HepG2 (cell line): ENCODE measurements at regions not wholly inside any gene's neighbourhood (a gene's known extent, or its start where the extent isn't known, plus 50 kb on each side); places are given as distances from the start of the nearest gene placed in this dataset.

Experiments
- ATAC-seq: fragments of 200-7000 bp; cut with Tn5 transposase; 3 replicates; pipeline ENCODE4 v1.9.1; 2020; ENCODE audit warnings: mild to moderate bottlenecking, moderate library complexity
- BruUV-seq: library from RNA; stranded (reverse); fragments of 400-500 nt; replicated peaks from 2 replicates; lab custom pipeline; 2021; lab: Mats Ljungman, UMichigan
- CTCF ChIA-PET: fragments of 300-600 bp; formaldehyde crosslinking; extraction: SDS; loops from one replicate; lab custom pipeline; 2021; ENCODE audit warnings: low total read pairs, inconsistent platforms, low intra/inter-chr PET ratio; lab: Yijun Ruan, JAX
- POLR2A ChIA-PET: fragments of 350-600 bp; sonication (Branson Sonifier 250); formaldehyde crosslinking; loops from one replicate; lab custom pipeline; 2020; ENCODE audit warnings: antibody characterized with exemption, inconsistent platforms; lab: Yijun Ruan, JAX
- DNase-seq: peaks from one replicate; pipeline ENCODE4 v3.0.0-alpha.2; 2015; ENCODE audit warnings: low spot score
- FAIRE-seq: peaks from 3 replicates; lab custom pipeline; 2011; peaks lifted over from hg19 to GRCh38; lab: Jason Lieb, UNC
- H2AFZ ChIP-seq: one replicate; pipeline ENCODE4 v1.6.1; 2011; ENCODE audit warnings: low read length, inconsistent platforms
- H3K27ac ChIP-seq: fragments of 300-600 bp; 3 replicates; pipeline ENCODE4 v1.8.0; 2011; ENCODE audit warnings: mixed run types, mild to moderate bottlenecking, mixed read lengths, low read length, inconsistent platforms; ENCODE audit not compliant: insufficient read depth; ENCODE audit errors: extremely low read length
- H3K27me3 ChIP-seq, 2 experiments: fragments of 200-600 bp in 1 of 2; 2 replicates in 1 of 2; 3 replicates in 1 of 2; pipeline versions ENCODE4 v1.6.0 to v1.8.0; 2011; ENCODE audit warnings: low read length in 2 of 2, mild to moderate bottlenecking in 2 of 2, moderate library complexity in 2 of 2, inconsistent platforms in 1 of 2; ENCODE audit not compliant: insufficient read depth in 2 of 2, control insufficient read depth in 1 of 2
- H3K36me3 ChIP-seq, 2 experiments: fragments of 200-600 bp in 1 of 2; replicated peaks in 1 of 2; 2 replicates in 1 of 2; 3 replicates in 1 of 2; pipeline versions ENCODE4 v1.5.1 to v1.8.0; 2011; ENCODE audit warnings: low read length in 2 of 2, inconsistent platforms in 1 of 2; ENCODE audit not compliant: insufficient read depth in 2 of 2, control insufficient read depth in 1 of 2
- H3K4me1 ChIP-seq: 2 replicates; pipeline ENCODE4 v1.5.1; 2012; ENCODE audit warnings: low read length, inconsistent platforms; ENCODE audit not compliant: insufficient read depth
- H3K4me2 ChIP-seq: 2 replicates; pipeline ENCODE4 v1.6.0; 2011; ENCODE audit warnings: low read depth, low read length, inconsistent platforms
- H3K4me3 ChIP-seq, 3 experiments: fragments of 200-600 bp in 1 of 3; sonication (generic), shearing (Covaris generic) in 1 of 3; replicated peaks in 1 of 3; 2 replicates each; pipeline ENCODE4 v1.5.1; 2011 to 2016; ENCODE audit warnings: low read length in 3 of 3, inconsistent platforms in 2 of 3, low read depth in 2 of 3, mild to moderate bottlenecking in 2 of 3, control low read depth in 1 of 3, mixed read lengths in 1 of 3; ENCODE audit not compliant: insufficient read depth in 1 of 3
- H3K79me2 ChIP-seq: one replicate; pipeline ENCODE4 v1.6.1; 2011; ENCODE audit warnings: low read length, inconsistent platforms; ENCODE audit not compliant: insufficient read depth
- H3K9ac ChIP-seq: 2 replicates; pipeline ENCODE4 v1.6.0; 2011; ENCODE audit warnings: mild to moderate bottlenecking, low read depth, low read length, inconsistent platforms; ENCODE audit not compliant: insufficient read depth
- H3K9me3 ChIP-seq: 2 replicates; pipeline ENCODE4 v1.5.1; 2012; ENCODE audit warnings: mild to moderate bottlenecking, low read length
- H4K20me1 ChIP-seq: 2 replicates; pipeline ENCODE4 v1.6.0; 2011; ENCODE audit warnings: inconsistent platforms, mild to moderate bottlenecking, low read length, moderate library complexity; ENCODE audit not compliant: insufficient read depth
- EED ChIP-seq: sonication (generic); formaldehyde crosslinking; IDR thresholded peaks from 2 replicates; pipeline ENCODE4 v1.5.0; 2020; ENCODE audit warnings: mild to moderate bottlenecking, missing genetic modification reagents
- NRL ChIP-seq: sonication (generic); formaldehyde crosslinking; IDR thresholded peaks from 2 replicates; pipeline ENCODE4 v1.5.0; 2020; ENCODE audit warnings: missing genetic modification reagents, mild to moderate bottlenecking, moderate library complexity, borderline replicate concordance
- TCF7 ChIP-seq: sonication (generic); IDR thresholded peaks from 2 replicates; pipeline ENCODE4 v1.6.1; 2016; ENCODE audit warnings: antibody characterized with exemption, low read depth
- ZNF160 ChIP-seq: sonication (generic); formaldehyde crosslinking; IDR thresholded peaks from 2 replicates; pipeline ENCODE4 v1.8.0; 2022; ENCODE audit warnings: mild to moderate bottlenecking, inconsistent platforms, missing genetic modification reagents
- ZNF337 ChIP-seq: sonication (generic); formaldehyde crosslinking; IDR thresholded peaks from 2 replicates; pipeline ENCODE4 v1.5.1; 2020; ENCODE audit warnings: missing genetic modification reagents, low read depth, mild to moderate bottlenecking, borderline replicate concordance
- ZNF510 ChIP-seq: sonication (generic); formaldehyde crosslinking; IDR thresholded peaks from 2 replicates; pipeline ENCODE4 v1.4.0; 2020; ENCODE audit warnings: low read depth, mild to moderate bottlenecking, missing genetic modification reagents
- ZNF567 ChIP-seq: sonication (generic); formaldehyde crosslinking; IDR thresholded peaks from 2 replicates; pipeline ENCODE4 v1.8.1; 2023; ENCODE audit warnings: mild to moderate bottlenecking, missing genetic modification reagents, borderline replicate concordance
- ZNF713 ChIP-seq: sonication (generic); formaldehyde crosslinking; IDR thresholded peaks from 2 replicates; pipeline ENCODE4 v1.4.0; 2020; ENCODE audit warnings: mild to moderate bottlenecking, missing genetic modification reagents
- ZNF724P ChIP-seq: sonication (generic); formaldehyde crosslinking; IDR thresholded peaks from 2 replicates; pipeline ENCODE4 v1.8.0; 2022; ENCODE audit warnings: missing genetic modification reagents, borderline replicate concordance
- ZNF773 ChIP-seq: sonication (generic); formaldehyde crosslinking; IDR thresholded peaks from 2 replicates; pipeline ENCODE4 v1.4.0; 2020; ENCODE audit warnings: missing genetic modification reagents, borderline replicate concordance
- WGBS: methylation state at CpG from one replicate; pipeline ENCODE4 v1.1.6; 2017; ENCODE audit warnings: low lambda C conversion rate; 5-methylcytosine and 5-hydroxymethylcytosine counted together
- in situ Hi-C: cut with HindIII; loops from 2 replicates; pipeline ENCODE4 v1.10.0; 2017; ENCODE audit warnings: low pct_unique_long_range_greater_than_20kb; ENCODE audit not compliant: extremely low pct_ligation_motif_present
- intact Hi-C: fragments of 100-400 bp; cut with micrococcal nuclease; formaldehyde crosslinking; loops from one replicate; pipeline ENCODE4 v1.10.0; 2022; ENCODE audit not compliant: unreplicated experiment
- TF ChIP-seq, protein P1 (sequence below): sonication (generic); formaldehyde crosslinking; IDR thresholded peaks from 2 replicates; pipeline ENCODE4 v1.8.0; 2022; ENCODE audit warnings: low read depth, missing genetic modification reagents
- TF ChIP-seq, protein P2 (sequence below): sonication (generic); formaldehyde crosslinking; IDR thresholded peaks from 2 replicates; pipeline ENCODE4 v1.4.0; 2020; ENCODE audit warnings: missing genetic modification reagents
- TF ChIP-seq, protein P3 (sequence below): sonication (generic); formaldehyde crosslinking; IDR thresholded peaks from 2 replicates; pipeline ENCODE4 v1.8.0; 2023; ENCODE audit warnings: mild to moderate bottlenecking, missing genetic modification reagents
- TF ChIP-seq, protein P4 (sequence below): sonication (generic); formaldehyde crosslinking; IDR thresholded peaks from 2 replicates; pipeline ENCODE4 v1.4.0; 2020; ENCODE audit warnings: low read depth, missing genetic modification reagents
- TF ChIP-seq, protein P5 (sequence below): sonication (generic); formaldehyde crosslinking; IDR thresholded peaks from 2 replicates; pipeline ENCODE4 v1.5.0; 2020; ENCODE audit warnings: mild to moderate bottlenecking, missing genetic modification reagents

DNA sequence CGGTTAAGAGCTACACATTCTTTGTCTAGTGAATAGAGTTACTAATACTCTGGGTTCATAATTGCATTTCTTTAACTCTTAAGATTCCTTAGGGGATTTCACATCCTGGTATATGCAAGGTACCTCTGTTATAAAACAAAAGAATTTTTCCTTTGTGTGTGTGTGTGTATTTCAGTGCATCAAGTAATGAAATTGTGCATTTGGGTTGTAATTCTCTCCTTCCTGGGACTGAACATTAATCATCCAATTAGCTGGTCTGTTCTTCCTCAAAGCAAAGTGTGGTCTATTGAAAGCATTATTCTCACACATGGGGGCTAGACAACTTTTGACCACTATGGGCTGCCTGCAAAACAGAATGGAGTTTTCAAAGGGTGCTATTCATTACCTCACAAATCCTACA, 74.0 kb downstream of the ZC3H11B start (continued):
- TF ChIP-seq, protein P1, sequence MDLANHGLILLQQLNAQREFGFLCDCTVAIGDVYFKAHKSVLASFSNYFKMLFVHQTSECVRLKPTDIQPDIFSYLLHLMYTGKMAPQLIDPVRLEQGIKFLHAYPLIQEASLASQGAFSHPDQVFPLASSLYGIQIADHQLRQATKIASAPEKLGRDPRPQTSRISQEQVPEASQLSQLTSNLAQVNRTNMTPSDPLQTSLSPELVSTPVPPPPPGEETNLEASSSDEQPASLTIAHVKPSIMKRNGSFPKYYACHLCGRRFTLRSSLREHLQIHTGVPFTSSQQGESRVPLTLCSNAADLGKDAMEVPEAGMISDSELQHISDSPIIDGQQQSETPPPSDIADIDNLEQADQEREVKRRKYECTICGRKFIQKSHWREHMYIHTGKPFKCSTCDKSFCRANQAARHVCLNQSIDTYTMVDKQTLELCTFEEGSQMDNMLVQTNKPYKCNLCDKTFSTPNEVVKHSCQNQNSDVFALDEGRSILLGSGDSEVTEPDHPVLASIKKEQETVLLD (CRISPR knock-in tag) = no peak
- no peak for TF ChIP-seq ZNF160
- no peak for TF ChIP-seq EED
- TF ChIP-seq ZNF567 = no peak

DNA sequence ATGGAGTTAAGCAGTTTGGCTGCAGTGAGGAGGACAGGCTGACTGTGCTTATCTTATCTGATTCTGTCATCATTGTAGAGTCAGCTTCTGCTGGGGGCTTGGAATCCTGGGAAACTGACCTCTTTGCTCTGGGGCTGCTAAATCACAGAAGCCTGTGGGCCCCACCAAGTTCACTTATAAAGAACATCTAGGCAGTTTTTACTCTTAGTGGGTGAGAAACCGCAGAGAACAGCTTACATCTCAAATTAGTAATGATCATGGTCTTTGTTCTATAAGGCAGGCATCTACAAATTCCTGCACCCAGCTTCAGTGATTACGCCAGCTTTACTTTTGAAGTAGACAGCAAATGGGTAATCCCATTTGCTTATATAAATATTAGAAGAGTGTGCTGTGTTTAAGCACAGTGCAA, 75.7 kb downstream of the ZC3H11B start:
- no peak for DNase-seq
- in situ Hi-C loops (no loop called here), intact Hi-C loops (no loop called here)
- no peak overlapping the region for H3K4me2 ChIP-seq
- ChIA-PET POLR2A (no interaction called here), CTCF (no interaction called here)
- 9% methylated on average over 2 of the region's 2 CpGs for WGBS
- no peaks in the 10 kb centered on the region for H3K27me3 ChIP-seq
- no peak overlapping the region for H3K27ac ChIP-seq
- H4K20me1 ChIP-seq = no peaks in the 10 kb centered on the region
- no peak overlapping the region for H3K9ac ChIP-seq
- H3K4me3 ChIP-seq = no peak overlapping the region
- ATAC-seq = no peak
- H3K36me3 ChIP-seq = no peaks in the 10 kb centered on the region
- H3K4me1 ChIP-seq = no peaks in the 10 kb centered on the region
- BruUV-seq = no TSS peak
- no peak overlapping the region for H2AFZ ChIP-seq
- FAIRE-seq = no peak
- H3K79me2 ChIP-seq = no peaks in the 10 kb centered on the region
- H3K9me3 ChIP-seq = no peaks in the 10 kb centered on the region
- TF ChIP-seq, protein P2, sequence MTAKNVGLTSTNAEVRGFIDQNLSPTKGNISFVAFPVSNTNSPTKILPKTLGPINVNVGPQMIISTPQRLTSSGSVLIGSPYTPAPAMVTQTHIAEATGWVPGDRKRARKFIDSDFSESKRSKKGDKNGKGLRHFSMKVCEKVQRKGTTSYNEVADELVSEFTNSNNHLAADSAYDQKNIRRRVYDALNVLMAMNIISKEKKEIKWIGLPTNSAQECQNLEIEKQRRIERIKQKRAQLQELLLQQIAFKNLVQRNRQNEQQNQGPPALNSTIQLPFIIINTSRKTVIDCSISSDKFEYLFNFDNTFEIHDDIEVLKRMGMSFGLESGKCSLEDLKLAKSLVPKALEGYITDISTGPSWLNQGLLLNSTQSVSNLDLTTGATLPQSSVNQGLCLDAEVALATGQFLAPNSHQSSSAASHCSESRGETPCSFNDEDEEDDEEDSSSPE (CRISPR knock-in tag) = no peak
- TF ChIP-seq ZNF773 (CRISPR knock-in tag) (no peak), ZNF713 (CRISPR knock-in tag) (no peak), ZNF510 (no peak), NRL (CRISPR knock-in tag) (no peak), TCF7 (no peak), ZNF337 (CRISPR knock-in tag) (no peak), ZNF724P (CRISPR knock-in tag) (no peak)
- TF ChIP-seq, protein P3, sequence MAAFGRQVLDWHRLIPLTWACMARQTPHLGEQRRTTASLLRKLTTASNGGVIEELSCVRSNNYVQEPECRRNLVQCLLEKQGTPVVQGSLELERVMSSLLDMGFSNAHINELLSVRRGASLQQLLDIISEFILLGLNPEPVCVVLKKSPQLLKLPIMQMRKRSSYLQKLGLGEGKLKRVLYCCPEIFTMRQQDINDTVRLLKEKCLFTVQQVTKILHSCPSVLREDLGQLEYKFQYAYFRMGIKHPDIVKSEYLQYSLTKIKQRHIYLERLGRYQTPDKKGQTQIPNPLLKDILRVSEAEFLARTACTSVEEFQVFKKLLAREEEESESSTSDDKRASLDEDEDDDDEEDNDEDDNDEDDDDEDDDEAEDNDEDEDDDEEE (CRISPR knock-in tag) = no peak
- TF ChIP-seq, protein P4, sequence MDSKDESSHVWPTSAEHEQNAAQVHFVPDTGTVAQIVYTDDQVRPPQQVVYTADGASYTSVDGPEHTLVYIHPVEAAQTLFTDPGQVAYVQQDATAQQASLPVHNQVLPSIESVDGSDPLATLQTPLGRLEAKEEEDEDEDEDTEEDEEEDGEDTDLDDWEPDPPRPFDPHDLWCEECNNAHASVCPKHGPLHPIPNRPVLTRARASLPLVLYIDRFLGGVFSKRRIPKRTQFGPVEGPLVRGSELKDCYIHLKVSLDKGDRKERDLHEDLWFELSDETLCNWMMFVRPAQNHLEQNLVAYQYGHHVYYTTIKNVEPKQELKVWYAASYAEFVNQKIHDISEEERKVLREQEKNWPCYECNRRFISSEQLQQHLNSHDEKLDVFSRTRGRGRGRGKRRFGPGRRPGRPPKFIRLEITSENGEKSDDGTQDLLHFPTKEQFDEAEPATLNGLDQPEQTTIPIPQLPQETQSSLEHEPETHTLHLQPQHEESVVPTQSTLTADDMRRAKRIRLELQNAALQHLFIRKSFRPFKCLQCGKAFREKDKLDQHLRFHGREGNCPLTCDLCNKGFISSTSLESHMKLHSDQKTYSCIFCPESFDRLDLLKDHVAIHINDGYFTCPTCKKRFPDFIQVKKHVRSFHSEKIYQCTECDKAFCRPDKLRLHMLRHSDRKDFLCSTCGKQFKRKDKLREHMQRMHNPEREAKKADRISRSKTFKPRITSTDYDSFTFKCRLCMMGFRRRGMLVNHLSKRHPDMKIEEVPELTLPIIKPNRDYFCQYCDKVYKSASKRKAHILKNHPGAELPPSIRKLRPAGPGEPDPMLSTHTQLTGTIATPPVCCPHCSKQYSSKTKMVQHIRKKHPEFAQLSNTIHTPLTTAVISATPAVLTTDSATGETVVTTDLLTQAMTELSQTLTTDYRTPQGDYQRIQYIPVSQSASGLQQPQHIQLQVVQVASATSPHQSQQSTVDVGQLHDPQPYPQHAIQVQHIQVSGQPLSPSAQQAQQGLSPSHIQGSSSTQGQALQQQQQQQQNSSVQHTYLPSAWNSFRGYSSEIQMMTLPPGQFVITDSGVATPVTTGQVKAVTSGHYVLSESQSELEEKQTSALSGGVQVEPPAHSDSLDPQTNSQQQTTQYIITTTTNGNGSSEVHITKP (CRISPR knock-in tag) = no peak
- TF ChIP-seq, protein P5, sequence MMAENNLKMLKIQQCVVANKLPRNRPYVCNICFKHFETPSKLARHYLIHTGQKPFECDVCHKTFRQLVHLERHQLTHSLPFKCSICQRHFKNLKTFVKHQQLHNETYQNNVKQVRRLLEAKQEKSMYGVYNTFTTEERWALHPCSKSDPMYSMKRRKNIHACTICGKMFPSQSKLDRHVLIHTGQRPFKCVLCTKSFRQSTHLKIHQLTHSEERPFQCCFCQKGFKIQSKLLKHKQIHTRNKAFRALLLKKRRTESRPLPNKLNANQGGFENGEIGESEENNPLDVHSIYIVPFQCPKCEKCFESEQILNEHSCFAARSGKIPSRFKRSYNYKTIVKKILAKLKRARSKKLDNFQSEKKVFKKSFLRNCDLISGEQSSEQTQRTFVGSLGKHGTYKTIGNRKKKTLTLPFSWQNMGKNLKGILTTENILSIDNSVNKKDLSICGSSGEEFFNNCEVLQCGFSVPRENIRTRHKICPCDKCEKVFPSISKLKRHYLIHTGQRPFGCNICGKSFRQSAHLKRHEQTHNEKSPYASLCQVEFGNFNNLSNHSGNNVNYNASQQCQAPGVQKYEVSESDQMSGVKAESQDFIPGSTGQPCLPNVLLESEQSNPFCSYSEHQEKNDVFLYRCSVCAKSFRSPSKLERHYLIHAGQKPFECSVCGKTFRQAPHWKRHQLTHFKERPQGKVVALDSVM (CRISPR knock-in tag) = no peak
